GM21737 (cell line): ENCODE measurements at regions not wholly inside any gene's neighbourhood (a gene's known extent, or its start where the extent isn't known, plus 50 kb on each side); places are given as distances from the start of the nearest gene placed in this dataset.

Experiments
- ATAC-seq: cut with Tn5 transposase; IDR thresholded peaks from one replicate; pipeline ENCODE4 v1.9.1; 2021; ENCODE audit warnings: mild to moderate bottlenecking, moderate library complexity; ENCODE audit not compliant: unreplicated experiment

DNA sequence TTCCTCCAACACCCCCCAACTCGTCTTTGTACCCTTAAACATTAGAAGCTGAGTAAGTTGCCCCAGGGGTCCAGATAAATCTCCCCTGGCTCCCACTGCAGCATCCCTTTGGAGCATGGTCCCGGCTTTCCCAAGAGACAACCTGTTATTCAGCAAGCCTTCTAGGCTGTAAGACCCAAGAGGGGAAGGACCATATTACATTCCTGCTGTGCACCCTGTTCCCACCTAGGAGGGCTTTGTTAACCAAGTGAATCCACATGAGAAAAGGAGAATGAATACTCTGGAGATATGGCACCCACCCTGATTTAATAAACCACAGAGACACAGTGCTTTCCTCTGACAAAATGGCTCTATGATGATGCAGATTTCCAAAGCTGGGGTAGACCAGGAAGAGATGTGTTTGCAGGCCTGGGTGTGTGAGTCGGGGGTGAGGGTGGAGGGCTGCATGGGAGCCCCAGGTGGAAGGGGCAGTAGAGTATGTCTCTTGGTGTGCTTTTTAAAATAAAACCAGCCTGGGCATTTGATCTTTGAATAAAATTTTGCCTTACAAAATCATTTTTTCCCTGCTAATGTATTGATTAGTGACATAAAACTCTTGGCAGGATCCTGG, 325.2 kb downstream of the DRD1 start:
- no peak for ATAC-seq

DNA sequence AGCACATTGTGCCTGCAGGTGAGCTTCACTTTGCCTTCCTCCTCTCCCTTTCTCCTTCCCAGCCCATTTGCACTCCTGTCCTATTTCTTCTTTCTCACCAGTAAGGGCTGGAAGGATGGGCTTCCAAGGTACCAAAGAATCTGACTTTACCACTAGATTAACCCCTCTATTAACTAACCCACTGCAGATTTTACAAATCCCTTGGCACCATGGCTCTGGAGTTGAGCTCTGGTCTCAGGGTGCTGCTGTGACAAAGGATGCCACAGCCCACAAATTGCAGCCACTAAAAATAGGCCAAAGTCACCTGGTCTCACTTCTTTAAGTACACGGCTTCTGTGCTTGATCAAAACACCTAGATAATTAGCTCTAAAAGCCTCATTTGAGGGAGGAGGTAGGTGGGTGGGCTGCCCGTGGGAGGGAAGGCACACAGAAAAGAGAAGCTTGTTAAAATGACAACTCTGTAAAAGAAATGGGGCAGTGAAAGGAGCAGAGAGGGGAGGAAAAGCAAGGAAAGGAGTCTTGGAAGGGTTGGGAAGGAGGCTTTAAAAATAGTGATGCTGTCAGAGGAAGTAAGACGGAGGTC, 327.4 kb downstream of the DRD1 start:
- ATAC-seq = no peak

DNA sequence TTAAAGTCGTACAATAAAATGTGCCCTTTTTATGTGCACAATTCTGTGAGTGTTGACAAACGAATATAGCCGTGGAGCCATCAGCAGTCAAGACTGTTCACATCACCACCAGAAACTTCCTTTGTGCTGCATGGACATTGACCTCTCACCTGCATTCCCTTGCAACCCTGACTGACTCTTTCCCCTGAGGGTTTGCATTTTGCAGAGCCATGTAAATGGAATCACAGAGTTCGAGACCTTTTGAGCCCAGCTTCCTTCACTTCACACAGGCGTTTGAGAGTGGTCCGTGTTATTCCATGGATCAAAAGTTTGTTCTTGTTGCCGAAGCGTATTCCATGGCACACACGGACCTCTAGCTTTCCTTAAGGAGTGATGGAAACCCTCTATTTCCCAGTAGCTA, 328.2 kb downstream of the DRD1 start:
- ATAC-seq = no peak

DNA sequence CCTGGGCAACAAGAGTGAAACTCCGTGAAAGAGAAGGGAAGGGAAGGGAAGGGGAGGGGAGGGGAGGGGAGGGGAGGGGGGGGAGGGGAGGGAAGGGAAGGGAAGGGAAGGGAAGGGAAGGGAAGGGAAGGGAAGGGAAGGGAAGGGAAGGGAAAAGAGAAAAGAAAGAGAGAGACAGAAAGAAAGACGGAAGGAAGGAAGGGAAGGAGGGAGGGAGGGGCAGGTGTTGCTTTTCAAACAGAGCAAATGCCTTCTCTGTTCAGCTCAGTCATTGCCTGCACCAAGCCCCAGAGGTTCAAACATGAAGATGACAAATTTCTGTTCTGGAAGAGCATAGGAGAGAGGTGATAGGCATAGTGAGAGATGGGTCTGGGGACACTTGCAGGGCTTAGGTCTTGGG, 330.0 kb downstream of the DRD1 start:
- no peak for ATAC-seq

DNA sequence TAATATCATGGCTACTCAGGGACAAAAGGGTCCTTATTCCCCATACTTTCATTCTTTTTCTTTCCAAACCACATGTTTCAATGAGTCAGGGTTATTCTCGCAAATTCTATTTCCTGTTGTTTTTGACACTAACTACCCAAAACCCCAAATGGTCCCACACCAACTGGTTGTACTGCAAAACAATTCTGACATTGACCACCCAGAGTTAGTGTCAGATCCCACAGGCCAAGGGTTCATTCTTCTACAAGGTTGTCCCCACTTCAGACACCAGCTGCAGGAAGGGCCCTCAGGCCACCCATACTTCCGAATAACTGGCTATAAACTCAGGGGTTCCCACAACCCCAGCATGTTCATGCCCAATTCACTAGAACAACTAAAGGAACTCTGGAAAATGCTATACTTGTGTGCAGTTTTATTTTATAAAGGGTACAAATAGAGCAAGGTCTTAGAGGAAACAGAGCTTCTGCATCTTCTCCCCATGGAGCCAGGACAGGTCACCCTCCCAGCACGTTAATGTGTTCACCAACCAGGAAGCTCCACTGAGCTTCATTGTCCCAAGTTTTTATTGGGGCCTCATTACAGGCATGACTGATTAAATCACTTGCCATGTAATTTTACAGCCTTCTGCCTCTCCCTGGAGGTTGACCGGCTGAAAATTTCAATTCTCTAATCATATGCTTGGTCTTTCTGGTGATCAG, 334.8 kb downstream of the DRD1 start:
- ATAC-seq = no peak

DNA sequence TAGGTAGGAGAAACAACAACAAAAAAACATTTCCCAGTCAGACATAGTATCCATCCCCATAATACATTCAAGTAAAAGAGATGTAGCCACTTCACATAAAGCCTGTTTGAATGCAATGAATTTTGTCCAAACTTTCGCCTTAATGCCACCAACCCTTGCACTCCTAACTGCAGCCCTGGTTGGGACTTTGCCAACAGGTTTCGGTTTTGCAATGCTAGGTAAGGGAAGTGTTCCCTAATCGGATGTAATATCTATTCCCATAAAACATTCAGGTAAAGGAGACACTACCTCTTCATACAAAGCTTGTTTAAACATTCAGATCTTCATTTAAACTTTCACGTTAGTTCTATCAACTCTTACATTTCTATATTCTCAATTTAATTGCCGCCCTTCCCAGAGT, 336.1 kb downstream of the DRD1 start:
- ATAC-seq = no peak

DNA sequence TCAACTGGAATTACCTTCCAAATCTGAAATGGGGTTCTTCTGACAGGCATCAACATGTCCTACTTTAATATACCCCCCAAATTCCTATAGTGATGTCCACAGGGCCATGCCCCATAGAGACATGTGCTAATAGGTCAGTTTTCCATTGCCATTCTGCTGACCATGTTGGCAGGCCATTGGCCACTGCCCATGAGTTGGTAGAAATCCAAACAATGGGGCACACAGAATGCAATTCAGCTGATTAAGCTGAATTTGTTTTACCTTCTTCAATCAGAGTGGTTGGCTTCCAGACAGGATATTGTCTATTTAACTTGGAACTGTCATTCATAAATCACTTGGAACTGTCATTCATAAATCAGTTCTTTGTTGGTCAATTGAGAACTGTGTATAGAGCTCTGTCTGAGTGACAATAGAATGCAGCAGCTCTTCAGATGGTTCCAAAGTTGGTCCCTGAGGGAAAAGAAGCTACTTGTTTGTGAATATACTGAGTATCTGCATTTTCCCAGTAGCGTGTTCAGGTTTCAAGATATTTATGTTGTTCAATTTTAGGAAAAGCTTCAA, 336.9 kb downstream of the DRD1 start:
- no peak for ATAC-seq

DNA sequence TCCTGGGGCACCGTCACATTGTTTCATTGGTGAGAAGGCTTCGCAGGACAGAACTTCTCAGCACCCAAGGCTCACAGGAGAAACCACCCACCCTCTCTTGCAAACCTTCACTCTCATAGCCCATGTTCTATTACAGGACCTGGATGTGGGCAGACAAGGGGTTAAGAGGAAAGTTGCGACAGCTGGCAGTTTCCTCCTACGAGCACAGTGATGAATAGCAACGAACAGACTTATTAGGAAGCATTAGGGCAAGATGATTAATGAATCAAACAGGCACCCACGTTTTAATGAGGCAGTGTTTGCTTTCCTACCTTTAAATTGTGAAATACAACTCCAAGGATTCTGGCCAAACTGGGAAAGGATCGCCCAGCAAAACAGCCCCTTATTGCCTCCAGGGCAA, 339.3 kb downstream of the DRD1 start:
- no peak for ATAC-seq

DNA sequence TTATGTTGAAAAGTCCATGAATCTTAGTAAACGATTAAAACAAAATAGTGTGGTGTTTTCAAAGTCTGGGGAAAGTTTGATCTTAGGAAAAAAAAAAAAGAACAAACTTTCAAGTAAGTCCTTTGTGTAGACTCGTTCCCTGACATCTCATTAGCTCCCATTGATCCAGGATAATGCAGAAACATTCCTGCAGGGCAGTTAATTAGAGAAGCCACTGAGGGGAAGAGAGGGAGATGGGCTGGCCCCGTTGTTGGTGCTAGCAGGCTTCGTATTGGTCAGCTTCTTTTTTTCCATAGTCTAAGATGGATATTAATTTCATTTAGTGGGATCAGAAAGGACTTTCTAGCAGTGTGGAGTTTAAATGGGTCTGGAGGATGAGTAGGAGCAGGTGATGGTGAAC, 340.2 kb downstream of the DRD1 start:
- no peak for ATAC-seq

DNA sequence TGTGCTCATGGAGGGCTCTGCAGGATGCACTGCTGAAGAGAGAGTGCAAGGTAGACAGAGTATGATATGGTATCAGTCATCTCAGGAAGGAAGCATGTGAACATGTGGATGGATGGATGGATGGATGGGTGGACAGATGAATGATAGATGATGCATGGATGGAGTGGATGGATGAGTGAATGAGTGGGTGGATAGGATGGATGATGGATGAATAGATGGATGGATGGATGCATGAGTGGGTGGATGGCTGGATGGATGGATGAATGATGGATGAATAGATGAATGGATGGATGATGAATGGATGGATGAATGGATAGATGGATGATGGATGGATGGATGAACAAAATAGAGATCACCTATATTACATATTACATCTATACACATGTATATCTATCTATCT, 341.3 kb downstream of the DRD1 start:
- no peak for ATAC-seq

DNA sequence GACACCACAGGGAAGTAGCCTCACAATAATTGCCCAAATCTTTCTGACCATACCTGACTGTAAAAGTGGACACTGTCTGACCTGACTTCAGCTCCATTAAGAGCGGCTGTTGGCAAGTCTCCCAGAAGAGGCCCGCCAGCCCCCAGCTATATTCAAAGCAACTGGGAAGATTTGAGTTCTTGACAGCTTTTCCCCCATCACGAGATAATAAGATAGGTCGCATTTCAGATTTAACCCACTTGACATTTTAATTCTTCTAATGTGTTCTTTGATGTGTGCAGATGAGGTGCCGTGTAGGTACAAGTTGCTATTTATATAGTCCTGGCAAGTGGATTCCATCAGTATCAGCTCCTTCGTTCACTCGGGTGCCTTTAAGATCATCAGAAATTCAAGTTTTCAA, 345.7 kb downstream of the DRD1 start:
- ATAC-seq = no peak

DNA sequence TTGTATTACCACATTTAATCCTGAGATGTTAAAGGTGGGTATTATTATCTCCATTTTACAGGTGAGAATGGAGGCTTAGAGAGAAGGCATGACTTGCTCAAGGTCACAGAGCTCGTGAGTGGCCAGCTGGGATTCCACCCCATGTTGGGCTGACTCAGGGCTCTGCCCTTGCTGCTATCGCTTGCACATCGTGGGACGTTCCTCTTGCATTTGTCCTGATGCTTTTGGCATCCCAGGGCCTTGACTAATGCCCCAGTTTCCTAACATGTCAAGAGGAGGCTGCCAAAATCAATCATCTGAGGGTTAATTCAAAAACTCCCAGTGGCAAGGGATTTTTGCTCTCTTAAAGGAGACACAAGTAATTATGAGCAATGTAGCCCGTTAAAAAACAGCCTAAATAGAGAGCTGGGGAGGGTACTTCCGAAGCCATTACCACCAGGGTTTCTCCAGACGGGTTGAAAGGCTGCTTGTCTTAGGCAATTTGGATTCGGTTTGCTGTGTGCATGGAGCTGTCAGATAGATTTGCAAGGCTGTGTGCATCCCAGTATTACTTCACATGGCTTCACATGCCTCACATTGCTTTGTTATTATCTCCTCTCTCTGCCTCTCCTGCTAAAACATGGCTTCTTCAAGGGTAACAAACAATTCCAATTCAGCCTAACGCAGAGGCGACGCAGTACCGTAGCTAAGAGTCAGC, 347.4 kb downstream of the DRD1 start:
- ATAC-seq = no peak

DNA sequence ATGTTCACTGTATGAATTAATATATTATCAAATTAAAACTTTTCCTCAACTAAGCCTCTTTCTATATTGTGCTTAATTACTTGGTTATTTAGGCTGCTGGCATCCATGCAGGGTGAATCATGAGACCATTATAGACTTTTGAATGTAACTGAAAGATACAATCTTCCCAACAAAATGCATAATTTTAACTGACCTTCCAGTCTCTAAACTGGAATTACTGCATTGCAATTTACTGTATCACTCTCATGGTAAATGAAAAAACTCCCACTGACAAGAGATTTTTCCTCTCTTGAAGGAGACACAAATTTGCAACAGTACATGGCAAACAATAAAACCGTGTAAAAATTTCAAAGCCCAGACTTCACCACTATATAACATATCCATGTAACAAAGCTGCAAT, 349.5 kb downstream of the DRD1 start:
- ATAC-seq = no peak

DNA sequence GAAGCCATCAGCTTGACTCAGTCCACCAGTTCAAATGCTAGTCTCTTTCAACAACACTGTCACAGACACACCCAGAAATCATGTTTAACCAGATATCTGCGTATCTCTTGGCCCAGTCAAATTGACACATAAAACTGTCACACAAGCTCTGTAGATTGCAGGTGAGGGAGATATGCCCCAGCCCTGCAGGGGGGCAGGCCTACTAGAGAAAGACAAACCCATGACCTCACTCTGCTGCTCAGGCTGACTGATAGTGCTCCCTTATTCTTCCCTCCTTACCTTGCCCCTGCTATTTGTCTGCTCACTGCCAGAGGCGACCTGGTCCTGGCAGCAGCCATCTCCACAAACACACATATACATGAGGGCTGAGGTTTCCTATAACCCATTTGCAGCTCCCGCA, 351.3 kb downstream of the DRD1 start:
- no peak for ATAC-seq

DNA sequence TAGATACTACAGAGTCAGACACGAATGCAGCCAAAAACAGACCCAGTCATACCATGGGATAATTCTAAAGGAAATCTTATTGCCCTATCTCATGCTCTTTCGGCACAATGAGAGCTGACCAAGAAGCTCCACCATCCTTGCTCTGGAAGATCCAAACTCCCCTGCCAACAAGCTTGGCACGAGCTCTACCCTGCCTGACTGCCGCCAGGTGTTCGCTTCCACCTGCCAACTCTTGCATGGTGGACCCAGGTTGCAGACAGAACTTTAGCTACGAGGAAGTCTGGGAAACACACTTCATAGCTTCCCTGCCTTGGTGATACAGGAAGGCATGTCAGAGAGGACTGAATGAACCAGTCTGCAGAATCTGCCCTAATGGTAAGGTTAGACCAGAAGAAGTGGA, 355.0 kb downstream of the DRD1 start:
- no peak for ATAC-seq

DNA sequence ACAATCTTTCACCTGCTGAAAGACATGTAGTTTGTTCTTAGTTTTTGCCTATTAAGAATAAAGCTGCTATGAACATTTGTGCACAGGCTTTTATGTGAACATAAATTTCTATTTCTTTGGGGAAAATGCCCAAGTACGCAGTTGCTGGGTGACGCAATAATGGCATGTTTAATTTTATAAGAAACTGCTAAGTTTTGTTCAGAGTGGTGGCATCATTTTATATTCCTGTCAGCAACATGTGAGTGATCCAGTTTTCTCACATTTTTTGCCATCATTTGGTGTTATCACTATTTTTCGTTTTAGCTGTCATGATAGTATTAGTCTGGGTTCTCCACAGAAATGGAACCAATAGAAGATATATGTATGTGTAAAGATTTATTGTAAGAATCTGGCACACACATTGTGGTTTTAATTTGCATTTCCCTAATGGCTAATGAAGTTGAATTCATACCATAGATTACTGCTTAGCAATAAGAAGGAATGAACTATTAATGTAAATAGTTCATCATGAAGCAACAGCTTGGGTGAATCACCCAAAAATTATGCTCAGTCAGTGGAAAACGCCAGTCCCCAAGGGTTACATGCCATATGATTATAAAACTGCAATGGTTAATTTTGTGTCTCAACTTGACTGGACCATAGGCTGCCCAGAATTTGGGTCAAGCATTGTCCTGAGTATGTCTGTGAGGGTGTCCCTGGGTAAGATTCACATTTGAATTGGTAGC, 358.6 kb downstream of the MSX2 start:
- ATAC-seq = no peak

DNA sequence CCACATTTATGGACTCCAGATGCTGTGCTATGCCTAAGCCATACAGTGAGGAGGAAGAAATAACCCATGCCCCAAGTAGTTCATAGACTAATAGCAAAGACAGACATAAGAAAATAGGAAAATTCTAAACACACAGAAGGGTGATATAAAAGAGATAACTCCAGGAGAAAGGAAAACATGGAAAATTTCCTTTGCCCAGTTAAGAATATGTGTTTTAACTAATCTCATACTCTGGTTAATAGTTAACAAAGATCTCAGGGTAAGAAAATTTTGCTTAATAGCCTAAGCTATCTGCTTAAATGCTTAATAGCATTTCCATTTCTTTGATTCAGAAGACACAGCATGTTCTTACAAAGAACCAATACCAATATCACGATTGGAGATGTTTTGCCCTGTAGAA, 358.0 kb downstream of the MSX2 start:
- ATAC-seq = no peak

DNA sequence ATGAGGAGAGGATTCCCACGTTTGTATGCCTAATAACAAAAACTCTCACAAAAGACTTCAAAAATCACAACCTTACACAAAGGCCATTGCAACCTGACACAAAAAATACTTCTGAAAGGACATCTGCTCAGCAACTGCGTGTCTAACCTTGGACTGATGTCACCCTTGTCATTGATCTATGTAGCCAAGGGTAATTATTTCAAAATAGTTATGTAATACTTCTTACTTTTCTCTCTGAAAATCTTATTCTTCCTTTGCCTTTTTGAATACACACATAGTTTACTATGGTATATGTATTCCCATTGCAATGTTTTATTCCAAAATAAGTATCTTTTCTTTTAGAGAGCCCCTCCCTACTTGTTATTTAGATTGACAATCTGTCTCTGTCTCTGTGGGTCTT, 355.3 kb downstream of the MSX2 start:
- no peak for ATAC-seq

DNA sequence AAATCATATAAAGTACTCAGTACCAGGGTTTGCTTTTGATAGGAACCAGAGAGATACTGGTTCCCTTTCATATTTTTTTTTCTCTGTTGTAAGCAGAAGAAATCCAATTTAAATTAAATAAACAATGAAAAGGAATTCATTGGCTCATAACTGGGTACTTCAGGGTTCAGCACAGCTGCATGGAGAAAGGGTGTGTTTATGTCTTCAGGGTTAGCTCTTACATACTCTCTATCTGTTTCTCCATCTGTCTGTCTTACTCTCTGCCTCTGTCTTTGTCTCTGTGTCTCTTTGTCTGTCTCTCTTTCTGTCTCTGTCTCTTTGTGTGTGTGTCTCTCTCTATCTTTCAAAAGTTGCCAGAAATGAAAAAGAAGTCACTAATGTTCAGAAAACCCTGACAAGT, 345.9 kb downstream of the MSX2 start:
- ATAC-seq = no peak

DNA sequence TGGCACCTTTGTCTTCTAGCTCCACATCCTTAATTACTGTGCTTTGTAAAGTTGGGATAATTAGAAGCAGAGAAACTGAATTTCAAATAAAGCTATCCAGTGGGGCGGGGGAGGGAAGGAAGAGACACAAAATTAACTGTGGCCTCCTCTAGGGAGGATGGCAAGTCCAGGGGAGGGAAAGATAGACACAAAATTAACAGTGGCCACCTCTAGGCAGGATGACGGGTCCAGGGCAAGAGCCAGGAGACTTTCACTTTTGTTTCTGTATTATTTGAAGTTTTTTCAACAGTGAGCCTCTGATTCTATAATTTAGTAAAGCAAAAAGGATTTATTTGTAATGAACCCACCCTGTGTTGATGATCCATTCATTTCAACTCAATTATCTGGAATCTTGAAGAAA, 335.9 kb downstream of the MSX2 start:
- no peak for ATAC-seq

DNA sequence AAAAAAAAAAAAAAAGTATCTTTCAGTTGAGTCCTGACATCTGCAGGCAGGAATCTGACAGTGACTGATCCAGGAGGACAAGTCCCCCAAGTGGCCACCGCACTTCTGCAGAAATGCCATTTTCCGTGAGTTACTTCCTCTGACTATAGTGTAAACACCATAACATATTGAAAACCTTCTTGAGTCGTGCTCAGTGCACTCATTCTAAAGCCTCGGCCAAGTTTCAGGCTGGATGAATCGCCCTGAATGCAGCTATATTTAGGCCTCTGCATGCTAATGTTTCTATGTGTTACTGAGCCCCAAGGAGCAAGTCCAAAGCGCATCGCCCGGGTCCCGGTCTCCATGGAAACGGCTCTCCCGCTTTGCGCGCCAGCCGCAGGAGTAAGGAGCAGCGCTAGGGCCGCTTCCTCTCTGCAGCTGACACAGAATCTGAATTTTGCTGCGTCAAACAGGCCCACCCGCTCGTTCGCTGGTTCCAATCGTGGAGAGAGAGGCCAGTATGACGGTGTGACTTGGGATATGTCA, 335.4 kb downstream of the MSX2 start:
- ATAC-seq = no peak
